HEK293 (cell line): ENCODE measurements at regions not wholly inside any gene's neighbourhood (a gene's known extent, or its start where the extent isn't known, plus 50 kb on each side); places are given as distances from the start of the nearest gene placed in this dataset.
"Not testable (repeated sequence)": the region's sequence is repeated elsewhere in the genome, so short reads cannot be mapped to it uniquely, and the experiment has no call there.

ENCODE experiments used
- CTCF ChIA-PET: fragments of 350-600 bp; formaldehyde crosslinking; extraction: SDS; loops from one replicate; lab custom pipeline; 2021; ENCODE audit warnings: antibody characterized with exemption; lab: Yijun Ruan, JAX
- POLR2A ChIA-PET: fragments of 300-600 bp; formaldehyde crosslinking; extraction: SDS; loops from one replicate; lab custom pipeline; 2020; ENCODE audit warnings: antibody characterized with exemption, inconsistent platforms; lab: Yijun Ruan, JAX
- H3K27ac ChIP-seq: fragments of 200-500 bp; sonication (Bioruptor generic); 2 replicates; pipeline ENCODE4 v1.5.1; 2014; ENCODE audit warnings: low read depth, low read length, control low read depth, inconsistent platforms; ENCODE audit errors: extremely low read depth
- H3K36me3 ChIP-seq, 2 experiments: fragments of 200-500 bp in 1 of 2; sonication (Bioruptor generic) in 1 of 2; 1 replicate in 1 of 2; 2 replicates in 1 of 2; pipeline ENCODE4 v1.5.1; 2014 to 2017; ENCODE audit warnings: inconsistent platforms in 2 of 2, low read length in 2 of 2; ENCODE audit not compliant: control insufficient read depth in 2 of 2, insufficient read depth in 1 of 2
- H3K4me1 ChIP-seq: fragments of 200-500 bp; sonication (Bioruptor generic); 2 replicates; pipeline ENCODE4 v1.5.1; 2014; ENCODE audit warnings: mild to moderate bottlenecking, low read length, inconsistent platforms; ENCODE audit not compliant: control insufficient read depth, insufficient read depth
- H3K4me3 ChIP-seq: 2 replicates; pipeline ENCODE4 v1.5.1; 2011; ENCODE audit warnings: low read depth, mild to moderate bottlenecking, control low read depth, low read length, moderate library complexity
- H3K9me3 ChIP-seq: fragments of 200-500 bp; sonication (Bioruptor generic); 2 replicates; pipeline ENCODE4 v1.5.1; 2014; ENCODE audit warnings: low read depth, low read length, inconsistent platforms; ENCODE audit not compliant: control insufficient read depth, insufficient read depth
- BCL11A ChIP-seq: fragments of 450-650 bp; formaldehyde crosslinking; IDR thresholded peaks from 2 replicates; pipeline ENCODE4 v1.5.1; 2016; ENCODE audit warnings: low read depth, missing biosample characterization, missing genetic modification characterization
- ELK4 ChIP-seq: IDR thresholded peaks from 2 replicates; pipeline ENCODE4 v1.6.1; 2011; ENCODE audit warnings: mild to moderate bottlenecking, low read depth, low read length, borderline replicate concordance
- HOXD13 ChIP-seq: sonication (generic); formaldehyde crosslinking; IDR thresholded peaks from 2 replicates; pipeline ENCODE4 v1.8.0; 2022; ENCODE audit warnings: missing genetic modification reagents, borderline replicate concordance
- IKZF3 ChIP-seq: fragments of 450-650 bp; IDR thresholded peaks from 2 replicates; pipeline ENCODE4 v1.5.0; 2018; ENCODE audit warnings: missing biosample characterization, mild to moderate bottlenecking, missing genetic modification characterization, moderate library complexity
- SCRT2 ChIP-seq: fragments of 450-650 bp; formaldehyde crosslinking; IDR thresholded peaks from 2 replicates; pipeline ENCODE4 v1.5.1; 2016; ENCODE audit warnings: missing biosample characterization, missing genetic modification characterization
- WT1 ChIP-seq: fragments of 450-650 bp; formaldehyde crosslinking; IDR thresholded peaks from 2 replicates; pipeline ENCODE4 v1.5.1; 2016; ENCODE audit warnings: missing biosample characterization, missing genetic modification characterization
- ZBTB20 ChIP-seq: fragments of 450-650 bp; formaldehyde crosslinking; IDR thresholded peaks from 2 replicates; pipeline ENCODE4 v1.5.1; 2016; ENCODE audit warnings: missing biosample characterization, missing genetic modification characterization
- ZNF133 ChIP-seq: fragments of 450-650 bp; formaldehyde crosslinking; IDR thresholded peaks from 2 replicates; pipeline ENCODE4 v1.5.1; 2016; ENCODE audit warnings: missing biosample characterization, missing genetic modification characterization
- ZNF175 ChIP-seq: fragments of 450-650 bp; formaldehyde crosslinking; IDR thresholded peaks from 2 replicates; pipeline ENCODE4 v1.5.1; 2016; ENCODE audit warnings: missing biosample characterization, missing genetic modification characterization
- ZNF19 ChIP-seq: fragments of 450-650 bp; formaldehyde crosslinking; IDR thresholded peaks from 2 replicates; pipeline ENCODE4; 2016; ENCODE audit warnings: missing biosample characterization, missing genetic modification characterization, low read depth
- ZNF221 ChIP-seq: fragments of 450-650 bp; formaldehyde crosslinking; IDR thresholded peaks from 2 replicates; pipeline ENCODE4 v1.5.1; 2017; ENCODE audit warnings: missing biosample characterization, missing genetic modification characterization, borderline replicate concordance
- ZNF26 ChIP-seq: fragments of 450-650 bp; formaldehyde crosslinking; IDR thresholded peaks from 2 replicates; pipeline ENCODE4 v1.5.1; 2016; ENCODE audit warnings: missing biosample characterization, missing genetic modification characterization
- ZNF292 ChIP-seq: fragments of 450-650 bp; formaldehyde crosslinking; IDR thresholded peaks from 2 replicates; pipeline ENCODE4 v1.5.1; 2016; ENCODE audit warnings: low read depth, missing biosample characterization, missing genetic modification characterization, borderline replicate concordance
- ZNF311 ChIP-seq: fragments of 450-650 bp; formaldehyde crosslinking; IDR thresholded peaks from 2 replicates; pipeline ENCODE4 v1.5.1; 2017; ENCODE audit warnings: missing biosample characterization, missing genetic modification characterization, borderline replicate concordance
- ZNF48 ChIP-seq: fragments of 450-650 bp; formaldehyde crosslinking; IDR thresholded peaks from 2 replicates; pipeline ENCODE4 v1.5.1; 2016; ENCODE audit warnings: missing biosample characterization, missing genetic modification characterization
- ZNF513 ChIP-seq: fragments of 450-650 bp; IDR thresholded peaks from 2 replicates; pipeline ENCODE4 v1.5.1; 2018; ENCODE audit warnings: missing biosample characterization, missing genetic modification characterization
- ZNF701 ChIP-seq: fragments of 450-650 bp; formaldehyde crosslinking; IDR thresholded peaks from 2 replicates; pipeline ENCODE4 v1.5.1; 2016; ENCODE audit warnings: missing biosample characterization, missing genetic modification characterization
- ZNF747 ChIP-seq: fragments of 450-650 bp; formaldehyde crosslinking; IDR thresholded peaks from 2 replicates; pipeline ENCODE4 v1.5.1; 2016; ENCODE audit warnings: missing biosample characterization, missing genetic modification characterization
- ZSCAN16 ChIP-seq: fragments of 450-650 bp; formaldehyde crosslinking; IDR thresholded peaks from 2 replicates; pipeline ENCODE4 v1.5.1; 2016; ENCODE audit warnings: missing biosample characterization, missing genetic modification characterization
- ZSCAN30 ChIP-seq: fragments of 450-650 bp; IDR thresholded peaks from 2 replicates; pipeline ENCODE4 v1.5.1; 2018; ENCODE audit warnings: missing biosample characterization, mild to moderate bottlenecking, missing genetic modification characterization, moderate library complexity
- TF ChIP-seq, protein P1 (sequence below): fragments of 450-650 bp; formaldehyde crosslinking; conservative IDR thresholded peaks from 2 replicates; pipeline ENCODE4 v1.5.1; 2016; ENCODE audit warnings: low read depth, missing biosample characterization, missing genetic modification characterization

DNA sequence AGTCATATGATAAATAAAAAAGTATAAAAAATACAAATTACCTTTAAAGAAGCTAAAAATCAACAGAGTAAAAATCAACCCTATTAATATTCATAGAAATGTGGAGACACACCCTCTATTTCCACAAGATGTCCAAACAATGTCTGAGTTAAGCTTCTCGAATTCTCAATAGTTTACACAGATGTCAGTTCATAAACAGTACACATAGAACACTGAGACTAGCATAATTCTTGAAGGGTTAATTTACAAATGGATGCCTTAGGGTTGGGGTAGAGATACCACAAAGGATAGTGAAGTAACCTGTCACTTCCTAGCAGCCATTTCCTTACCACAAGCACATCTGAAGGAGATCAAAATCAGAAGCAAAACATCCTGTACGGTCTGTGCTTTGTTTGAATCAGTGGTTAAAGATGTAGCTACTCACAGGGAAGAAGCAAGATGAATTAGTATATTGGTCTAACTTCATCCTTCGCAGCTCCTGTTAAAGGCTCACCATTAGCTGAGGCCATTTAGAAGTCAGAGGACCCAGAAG, 2393.9 kb downstream of the ARAP2 start:
- CTCF ChIA-PET, result no interaction called here
- H3K4me1 ChIP-seq, result no peaks in the 10 kb centered on the region
- no peaks in the 10 kb centered on the region for H3K36me3 ChIP-seq
- TF ChIP-seq ZSCAN30 (tag by site-specific recombination) (no peak), ZBTB20 (no peak), ZNF311 (tag by site-specific recombination) (no peak)
- H3K27ac ChIP-seq, result no peak overlapping the region
- H3K4me3 ChIP-seq, result no peak overlapping the region
- POLR2A ChIA-PET, result no interaction called here
- no peaks in the 10 kb centered on the region for H3K9me3 ChIP-seq

GRCh38 chr4:33853670-33854069, 2390.6 kb downstream of the ARAP2 start:
- CTCF ChIA-PET, result interaction anchor here (0.7 kb wide), 1 partner anchor 17 kb away, joined by 3 read pairs; no protein-coding TSS in a partner anchor
- H3K4me3 ChIP-seq, H3K9me3 ChIP-seq, H3K36me3 ChIP-seq, H3K4me1 ChIP-seq, POLR2A ChIA-PET, H3K27ac ChIP-seq: not testable (repeated sequence)

GRCh38 chr4:33864290-33864859, 2379.9 kb downstream of the ARAP2 start:
- CTCF ChIA-PET, result no interaction called here
- Histone ChIP-seq H3K36me3 (no peaks in the 10 kb centered on the region), H3K9me3 (no peaks in the 10 kb centered on the region), H3K4me3 (no peak overlapping the region), H3K27ac (no peak overlapping the region), H3K4me1 (no peaks in the 10 kb centered on the region)
- POLR2A ChIA-PET, result no interaction called here
- TF ChIP-seq ZNF133 (no peak), BCL11A (no peak), ZNF19 (tag by site-specific recombination) (no peak)

DNA sequence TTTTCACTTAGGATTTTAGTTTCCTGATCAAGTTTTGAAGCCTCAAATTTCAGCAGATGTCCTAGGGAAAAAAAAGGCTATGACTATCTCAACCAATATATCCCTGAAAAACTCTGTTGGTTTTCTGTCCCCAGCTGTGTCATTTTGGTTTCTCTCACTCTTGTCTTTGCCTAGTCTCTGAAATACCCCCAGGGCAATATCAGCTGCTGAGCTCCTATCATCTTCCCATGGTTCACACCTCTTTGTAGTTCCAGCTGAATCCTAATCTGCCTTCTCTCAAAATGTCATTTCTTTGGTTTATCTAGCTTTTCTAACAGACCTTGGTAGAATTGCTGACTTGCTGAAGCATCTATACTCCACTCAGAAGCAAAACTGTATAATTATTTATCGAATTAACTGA, 2370.5 kb downstream of the ARAP2 start:
- no peaks in the 10 kb centered on the region for H3K36me3 ChIP-seq

More for the DNA sequence above, 2370.5 kb downstream of the ARAP2 start:
- POLR2A ChIA-PET, result no interaction called here
- Histone ChIP-seq H3K4me3 (no peak overlapping the region), H3K4me1 (no peaks in the 10 kb centered on the region), H3K9me3 (no peaks in the 10 kb centered on the region), H3K27ac (no peak overlapping the region)
- CTCF ChIA-PET, result no interaction called here
- TF ChIP-seq ZNF48 (tag by site-specific recombination) (no peak), WT1 (no peak), ZNF311 (tag by site-specific recombination) (no peak), ZNF747 (no peak), ZNF513 (no peak), ZNF292 (tag by site-specific recombination) (no peak), SCRT2 (tag by site-specific recombination) (no peak), ZNF26 (tag by site-specific recombination) (no peak), ELK4 (no peak), ZNF701 (tag by site-specific recombination) (no peak), IKZF3 (tag by site-specific recombination) (no peak), ZSCAN16 (no peak), ZNF175 (tag by site-specific recombination) (no peak), ZNF221 (no peak), ZNF133 (no peak), HOXD13 (CRISPR knock-in tag) (no peak)
- TF ChIP-seq, protein P1, sequence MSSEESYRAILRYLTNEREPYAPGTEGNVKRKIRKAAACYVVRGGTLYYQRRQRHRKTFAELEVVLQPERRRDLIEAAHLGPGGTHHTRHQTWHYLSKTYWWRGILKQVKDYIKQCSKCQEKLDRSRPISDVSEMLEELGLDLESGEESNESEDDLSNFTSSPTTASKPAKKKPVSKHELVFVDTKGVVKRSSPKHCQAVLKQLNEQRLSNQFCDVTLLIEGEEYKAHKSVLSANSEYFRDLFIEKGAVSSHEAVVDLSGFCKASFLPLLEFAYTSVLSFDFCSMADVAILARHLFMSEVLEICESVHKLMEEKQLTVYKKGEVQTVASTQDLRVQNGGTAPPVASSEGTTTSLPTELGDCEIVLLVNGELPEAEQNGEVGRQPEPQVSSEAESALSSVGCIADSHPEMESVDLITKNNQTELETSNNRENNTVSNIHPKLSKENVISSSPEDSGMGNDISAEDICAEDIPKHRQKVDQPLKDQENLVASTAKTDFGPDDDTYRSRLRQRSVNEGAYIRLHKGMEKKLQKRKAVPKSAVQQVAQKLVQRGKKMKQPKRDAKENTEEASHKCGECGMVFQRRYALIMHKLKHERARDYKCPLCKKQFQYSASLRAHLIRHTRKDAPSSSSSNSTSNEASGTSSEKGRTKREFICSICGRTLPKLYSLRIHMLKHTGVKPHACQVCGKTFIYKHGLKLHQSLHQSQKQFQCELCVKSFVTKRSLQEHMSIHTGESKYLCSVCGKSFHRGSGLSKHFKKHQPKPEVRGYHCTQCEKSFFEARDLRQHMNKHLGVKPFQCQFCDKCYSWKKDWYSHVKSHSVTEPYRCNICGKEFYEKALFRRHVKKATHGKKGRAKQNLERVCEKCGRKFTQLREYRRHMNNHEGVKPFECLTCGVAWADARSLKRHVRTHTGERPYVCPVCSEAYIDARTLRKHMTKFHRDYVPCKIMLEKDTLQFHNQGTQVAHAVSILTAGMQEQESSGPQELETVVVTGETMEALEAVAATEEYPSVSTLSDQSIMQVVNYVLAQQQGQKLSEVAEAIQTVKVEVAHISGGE (tag by site-specific recombination), result no peak
